T47D (cell line): ENCODE measurements at regions not wholly inside any gene's neighbourhood (a gene's known extent, or its start where the extent isn't known, plus 50 kb on each side); places are given as distances from the start of the nearest gene placed in this dataset.

Source experiments
- DNase-seq, 2 experiments: peaks; one replicate each; pipeline versions ENCODE4 v3.0.0 to v3.0.0-alpha.2; 2011 to 2012; ENCODE audit warnings: low read depth in 1 of 2, low spot score in 1 of 2
- JUND ChIP-seq: IDR thresholded peaks from 2 replicates; pipeline ENCODE4 v1.6.1; 2012; ENCODE audit warnings: low read depth
- in situ Hi-C: cut with HindIII; loops from 2 replicates; pipeline ENCODE4 v1.10.0; 2016; ENCODE audit warnings: low sequenced_read_pairs, low pct_unique_long_range_greater_than_20kb

- no peak for DNase-seq
- no peak for TF ChIP-seq JUND
- in situ Hi-C loops: no loop called here
These were observed 249.5 kb upstream of the RBFOX1 start for GRCh38 chr16:7083096-7083495.

- TF ChIP-seq JUND: no peak
- in situ Hi-C loops: no loop called here
- no peak for DNase-seq
These were observed 255.0 kb upstream of the RBFOX1 start for GRCh38 chr16:7077636-7078035.

- in situ Hi-C loops: no loop called here
- DNase-seq: no peak
- no peak for TF ChIP-seq JUND
These were observed 257.9 kb upstream of the RBFOX1 start for GRCh38 chr16:7074715-7075114.

- in situ Hi-C loops: no loop called here
- TF ChIP-seq JUND: no peak
- DNase-seq: no peak
These were observed 275.2 kb upstream of the RBFOX1 start for GRCh38 chr16:7057458-7057857.

- TF ChIP-seq JUND: no peak
- DNase-seq: peak in 1 of 2 experiments; percentile 3
- in situ Hi-C loops: no loop called here
These were observed 277.2 kb upstream of the RBFOX1 start for GRCh38 chr16:7055443-7055842.

- TF ChIP-seq JUND: no peak
- DNase-seq: no peak
- in situ Hi-C loops: no loop called here
These were observed 280.9 kb upstream of the RBFOX1 start for GRCh38 chr16:7051591-7052349.

GRCh38 chr16:7044331-7044730 lies 288.3 kb upstream of the RBFOX1 start:
- DNase-seq: no peak
- in situ Hi-C loops: no loop called here
- TF ChIP-seq JUND: no peak

- no peak for DNase-seq
- no peak for TF ChIP-seq JUND
- in situ Hi-C loops: no loop called here
These were observed 294.2 kb upstream of the RBFOX1 start for GRCh38 chr16:7038475-7038874.

GRCh38 chr16:7037495-7037894 lies 295.1 kb upstream of the RBFOX1 start:
- in situ Hi-C loops: no loop called here

GRCh38 chr16:7031031-7031430 lies 301.6 kb upstream of the RBFOX1 start:
- no peak for TF ChIP-seq JUND
- in situ Hi-C loops: no loop called here
- no peak for DNase-seq

More at GRCh38 chr16:7037495-7037894, 295.1 kb upstream of the RBFOX1 start:
- no peak for DNase-seq
- TF ChIP-seq JUND: no peak

- TF ChIP-seq JUND: no peak
- no peak for DNase-seq
- in situ Hi-C loops: no loop called here
These were observed 305.2 kb upstream of the RBFOX1 start for GRCh38 chr16:7027401-7027800.

- TF ChIP-seq JUND: no peak
- no peak for DNase-seq
- in situ Hi-C loops: no loop called here
These were observed 306.0 kb upstream of the RBFOX1 start for GRCh38 chr16:7026639-7027038.

- TF ChIP-seq JUND: no peak
- in situ Hi-C loops: no loop called here
- DNase-seq: peak; percentile 38 to 69
These were observed 306.9 kb upstream of the RBFOX1 start for GRCh38 chr16:7025616-7026190.
